Fibroblast of the conjunctiva (primary cell): ENCODE measurements at regions not wholly inside any gene's neighbourhood (a gene's known extent, or its start where the extent isn't known, plus 50 kb on each side); places are given as distances from the start of the nearest gene placed in this dataset.
"Not testable (repeated sequence)": the region's sequence is repeated elsewhere in the genome, so short reads cannot be mapped to it uniquely, and the experiment has no call there.

ENCODE experiments used
- DNase-seq: peaks from one replicate; pipeline ENCODE4 v3.0.0-alpha.2; 2010; ENCODE audit warnings: low read depth

- DNase-seq, result not testable (repeated sequence)
Observed at GRCh38 chr2:113386780-113387433, 50.6 kb upstream of the ZNG1B start.

- not testable (repeated sequence) for DNase-seq
Observed at GRCh38 chr2:113379621-113380020, 57.9 kb upstream of the ZNG1B start.

GRCh38 chr2:113376913-113377445, 60.5 kb upstream of the ZNG1B start:
- no peak for DNase-seq

GRCh38 chr2:113376253-113376912, 61.1 kb upstream of the ZNG1B start:
- no peak for DNase-seq

- not testable (repeated sequence) for DNase-seq
Observed at GRCh38 chr2:113374857-113375256, 62.6 kb upstream of the ZNG1B start.

GRCh38 chr2:113372258-113372834, 65.1 kb upstream of the ZNG1B start:
- DNase-seq, result not testable (repeated sequence)

GRCh38 chr2:113370478-113371091, 66.9 kb upstream of the ZNG1B start:
- DNase-seq, result peak; percentile 58

- DNase-seq, result no peak
Observed at GRCh38 chr2:113370030-113370429, 67.5 kb upstream of the ZNG1B start.

- DNase-seq, result not testable (repeated sequence)
Observed at GRCh38 chr2:113368581-113368980, 68.9 kb upstream of the ZNG1B start.

GRCh38 chr2:113366821-113367220, 70.7 kb upstream of the ZNG1B start:
- not testable (repeated sequence) for DNase-seq

GRCh38 chr2:113365791-113366190, 71.7 kb upstream of the ZNG1B start:
- DNase-seq, result not testable (repeated sequence)

- not testable (repeated sequence) for DNase-seq
Observed at GRCh38 chr2:113365290-113365689, 72.2 kb upstream of the ZNG1B start.

- DNase-seq, result no peak
Observed at GRCh38 chr2:113361051-113361450, 76.4 kb upstream of the ZNG1B start.

- DNase-seq, result no peak
Observed at GRCh38 chr2:113357071-113357470, 78.3 kb upstream of the PAX8 start.

- not testable (repeated sequence) for DNase-seq
Observed at GRCh38 chr2:113356284-113356683, 77.6 kb upstream of the PAX8 start.

GRCh38 chr2:113355339-113356015, 76.8 kb upstream of the PAX8 start:
- not testable (repeated sequence) for DNase-seq

- DNase-seq, result no peak
Observed at GRCh38 chr2:113351375-113352355, 72.9 kb upstream of the PAX8 start.

GRCh38 chr2:113343800-113344199, 65.1 kb upstream of the PAX8 start:
- not testable (repeated sequence) for DNase-seq

- DNase-seq, result no peak
Observed at GRCh38 chr2:113342650-113343049, 63.9 kb upstream of the PAX8 start.

- DNase-seq, result not testable (repeated sequence)
Observed at GRCh38 chr2:113341870-113342253, 63.1 kb upstream of the PAX8 start.
